ENCODE measurements at regions not wholly inside any gene's neighbourhood (a gene's known extent, or its start where the extent isn't known, plus 50 kb on each side); places are given as distances from the start of the nearest gene placed in this dataset.

GRCh38 chr15:72965671-72966070 is 86.6 kb upstream of the NEO1 start:
- no peak for DNase-seq

GRCh38 chr15:72964542-72964941 is 87.7 kb upstream of the NEO1 start:
- peak in 1 of 5 experiments; percentile 65 for DNase-seq

GRCh38 chr15:72964135-72964534 is 88.1 kb upstream of the NEO1 start:
- no peak for DNase-seq

GRCh38 chr15:72962054-72962702 is 90.1 kb upstream of the NEO1 start:
- DNase-seq = no peak

GRCh38 chr15:72961346-72961745 is 90.9 kb upstream of the NEO1 start:
- DNase-seq = no peak

- DNase-seq = no peak
Observed at GRCh38 chr15:72958634-72959033, 93.6 kb upstream of the NEO1 start.

- no peak for DNase-seq
Observed at GRCh38 chr15:72953306-72953705, 99.0 kb upstream of the NEO1 start.

GRCh38 chr15:72952151-72952550 is 100.1 kb upstream of the NEO1 start:
- DNase-seq = no peak

GRCh38 chr15:72948662-72949061 is 103.6 kb upstream of the NEO1 start:
- DNase-seq = no peak

GRCh38 chr15:72947709-72948108 is 104.6 kb upstream of the NEO1 start:
- DNase-seq = no peak

- no peak for DNase-seq
Observed at GRCh38 chr15:72944565-72944964, 107.7 kb upstream of the NEO1 start.

- DNase-seq = no peak
Observed at GRCh38 chr15:72940229-72940622, 112.0 kb upstream of the NEO1 start.

GRCh38 chr15:72939514-72940228 is 112.6 kb upstream of the NEO1 start:
- DNase-seq = no peak

GRCh38 chr15:72936691-72937679 is 115.3 kb upstream of the NEO1 start:
- DNase-seq = no peak

- no peak for DNase-seq
Observed at GRCh38 chr15:72936237-72936636, 116.0 kb upstream of the NEO1 start.

- no peak for DNase-seq
Observed at GRCh38 chr15:72935521-72935920, 116.7 kb upstream of the NEO1 start.

- no peak for DNase-seq
Observed at GRCh38 chr15:72934921-72935320, 117.3 kb upstream of the NEO1 start.

- DNase-seq = no peak
Observed at GRCh38 chr15:72933976-72934375, 118.3 kb upstream of the NEO1 start.

GRCh38 chr15:72932472-72932871 is 119.8 kb upstream of the NEO1 start:
- DNase-seq = no peak

- DNase-seq = no peak
Observed at GRCh38 chr15:72927451-72927850, 124.8 kb upstream of the NEO1 start.

- DNase-seq = no peak
Observed at GRCh38 chr15:72925661-72926060, 126.6 kb upstream of the NEO1 start.

- no peak for DNase-seq
Observed at GRCh38 chr15:72923289-72923688, 129.0 kb upstream of the NEO1 start.

GRCh38 chr15:72920551-72920950 is 131.7 kb upstream of the NEO1 start:
- DNase-seq = no peak
